Omental fat pad (tissue), 3 donors: ENCODE measurements at regions not wholly inside any gene's neighbourhood (a gene's known extent, or its start where the extent isn't known, plus 50 kb on each side); places are given as distances from the start of the nearest gene placed in this dataset.
A peak's percentile ranks its signal among the peaks of the same experiment; 100 is the strongest.

Experiments
- ATAC-seq: fragments of 150-250 bp; one replicate; pipeline ENCODE4 v1.9.1; 2016; ENCODE audit warnings: mild to moderate bottlenecking, moderate library complexity; ENCODE audit not compliant: low FRiP score
- DNase-seq: peaks from one replicate; pipeline ENCODE4 v3.0.0-alpha.2; 2019; ENCODE audit warnings: low spot score
- TF ChIP-seq, protein P1 (sequence below), 3 donors: fragments of 450-650 bp; IDR thresholded peaks; one replicate each; pipeline ENCODE4 v1.5.1; 2016 to 2017; ENCODE audit warnings: antibody characterized with exemption in 3 of 3, mild to moderate bottlenecking in 3 of 3, moderate library complexity in 2 of 3

- TF ChIP-seq, protein P1, sequence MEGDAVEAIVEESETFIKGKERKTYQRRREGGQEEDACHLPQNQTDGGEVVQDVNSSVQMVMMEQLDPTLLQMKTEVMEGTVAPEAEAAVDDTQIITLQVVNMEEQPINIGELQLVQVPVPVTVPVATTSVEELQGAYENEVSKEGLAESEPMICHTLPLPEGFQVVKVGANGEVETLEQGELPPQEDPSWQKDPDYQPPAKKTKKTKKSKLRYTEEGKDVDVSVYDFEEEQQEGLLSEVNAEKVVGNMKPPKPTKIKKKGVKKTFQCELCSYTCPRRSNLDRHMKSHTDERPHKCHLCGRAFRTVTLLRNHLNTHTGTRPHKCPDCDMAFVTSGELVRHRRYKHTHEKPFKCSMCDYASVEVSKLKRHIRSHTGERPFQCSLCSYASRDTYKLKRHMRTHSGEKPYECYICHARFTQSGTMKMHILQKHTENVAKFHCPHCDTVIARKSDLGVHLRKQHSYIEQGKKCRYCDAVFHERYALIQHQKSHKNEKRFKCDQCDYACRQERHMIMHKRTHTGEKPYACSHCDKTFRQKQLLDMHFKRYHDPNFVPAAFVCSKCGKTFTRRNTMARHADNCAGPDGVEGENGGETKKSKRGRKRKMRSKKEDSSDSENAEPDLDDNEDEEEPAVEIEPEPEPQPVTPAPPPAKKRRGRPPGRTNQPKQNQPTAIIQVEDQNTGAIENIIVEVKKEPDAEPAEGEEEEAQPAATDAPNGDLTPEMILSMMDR (IDR thresholded peaks at IDR 0.05) = no peak
- DNase-seq = no peak
- ATAC-seq = peak; percentile 59
Measured at GRCh38 chr10:4301291-4302045, 516.5 kb upstream of the KLF6 start.

GRCh38 chr10:4296161-4296560 is 511.2 kb upstream of the KLF6 start:
- ATAC-seq (no peak), DNase-seq (no peak)
- TF ChIP-seq, protein P1 (IDR thresholded peaks at IDR 0.05) = no peak

- TF ChIP-seq, protein P1 (IDR thresholded peaks at IDR 0.05) = no peak
- DNase-seq (no peak), ATAC-seq (peak; percentile 28)
Measured at GRCh38 chr10:4294996-4295792, 510.2 kb upstream of the KLF6 start.

DNA sequence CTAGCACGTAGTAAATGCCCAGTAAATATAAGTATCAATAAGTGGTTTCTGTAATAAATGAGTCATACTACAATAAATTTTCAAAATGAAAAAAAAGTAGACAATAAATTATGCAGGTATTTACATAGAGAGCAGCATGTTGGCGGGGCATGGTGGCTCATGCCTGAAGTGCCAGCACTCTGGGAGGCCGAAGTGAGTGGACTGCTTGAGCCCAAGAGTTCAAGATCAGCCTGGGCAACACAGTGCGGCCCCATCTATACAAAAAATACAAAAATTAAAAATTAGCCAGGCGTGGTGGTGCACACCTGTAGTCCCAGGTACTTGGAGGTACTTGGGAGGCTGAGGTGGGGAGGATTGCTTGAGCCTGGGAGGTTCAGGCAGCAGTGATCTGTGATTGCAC is 509.3 kb upstream of the KLF6 start:
- TF ChIP-seq, protein P1 (IDR thresholded peaks at IDR 0.05) = no peak
- no peak for ATAC-seq
- DNase-seq = no peak

GRCh38 chr10:4291990-4292389 is 507.0 kb upstream of the KLF6 start:
- DNase-seq (no peak), ATAC-seq (no peak)

GRCh38 chr10:4285121-4285520 is 500.1 kb upstream of the KLF6 start:
- TF ChIP-seq, protein P1 (IDR thresholded peaks at IDR 0.05) = no peak
- no peak for DNase-seq
- no peak for ATAC-seq

More at GRCh38 chr10:4291990-4292389, 507.0 kb upstream of the KLF6 start:
- TF ChIP-seq, protein P1 (IDR thresholded peaks at IDR 0.05) = no peak
